Choroid plexus epithelial cell (primary cell): ENCODE measurements at regions not wholly inside any gene's neighbourhood (a gene's known extent, or its start where the extent isn't known, plus 50 kb on each side); places are given as distances from the start of the nearest gene placed in this dataset.

Experiments
- DNase-seq: peaks from one replicate; pipeline ENCODE4 v3.0.0-alpha.2; 2010; ENCODE audit warnings: low read depth
- H3K4me3 ChIP-seq: 2 replicates; pipeline ENCODE4 v1.5.1; 2011; ENCODE audit warnings: low read depth, mild to moderate bottlenecking, control low read depth, low read length, moderate library complexity
- TF ChIP-seq, protein P1 (sequence below): conservative IDR thresholded peaks from 2 replicates; pipeline ENCODE4 v1.5.1; 2011; ENCODE audit warnings: low read depth, mild to moderate bottlenecking, control low read depth, inconsistent platforms, low read length, moderate library complexity

- no peak for DNase-seq
- TF ChIP-seq, protein P1, sequence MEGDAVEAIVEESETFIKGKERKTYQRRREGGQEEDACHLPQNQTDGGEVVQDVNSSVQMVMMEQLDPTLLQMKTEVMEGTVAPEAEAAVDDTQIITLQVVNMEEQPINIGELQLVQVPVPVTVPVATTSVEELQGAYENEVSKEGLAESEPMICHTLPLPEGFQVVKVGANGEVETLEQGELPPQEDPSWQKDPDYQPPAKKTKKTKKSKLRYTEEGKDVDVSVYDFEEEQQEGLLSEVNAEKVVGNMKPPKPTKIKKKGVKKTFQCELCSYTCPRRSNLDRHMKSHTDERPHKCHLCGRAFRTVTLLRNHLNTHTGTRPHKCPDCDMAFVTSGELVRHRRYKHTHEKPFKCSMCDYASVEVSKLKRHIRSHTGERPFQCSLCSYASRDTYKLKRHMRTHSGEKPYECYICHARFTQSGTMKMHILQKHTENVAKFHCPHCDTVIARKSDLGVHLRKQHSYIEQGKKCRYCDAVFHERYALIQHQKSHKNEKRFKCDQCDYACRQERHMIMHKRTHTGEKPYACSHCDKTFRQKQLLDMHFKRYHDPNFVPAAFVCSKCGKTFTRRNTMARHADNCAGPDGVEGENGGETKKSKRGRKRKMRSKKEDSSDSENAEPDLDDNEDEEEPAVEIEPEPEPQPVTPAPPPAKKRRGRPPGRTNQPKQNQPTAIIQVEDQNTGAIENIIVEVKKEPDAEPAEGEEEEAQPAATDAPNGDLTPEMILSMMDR = no peak
- no peak overlapping the region for H3K4me3 ChIP-seq
Observed at GRCh38 chr7:20035279-20035875, 181.8 kb downstream of the MACC1 start.

DNA sequence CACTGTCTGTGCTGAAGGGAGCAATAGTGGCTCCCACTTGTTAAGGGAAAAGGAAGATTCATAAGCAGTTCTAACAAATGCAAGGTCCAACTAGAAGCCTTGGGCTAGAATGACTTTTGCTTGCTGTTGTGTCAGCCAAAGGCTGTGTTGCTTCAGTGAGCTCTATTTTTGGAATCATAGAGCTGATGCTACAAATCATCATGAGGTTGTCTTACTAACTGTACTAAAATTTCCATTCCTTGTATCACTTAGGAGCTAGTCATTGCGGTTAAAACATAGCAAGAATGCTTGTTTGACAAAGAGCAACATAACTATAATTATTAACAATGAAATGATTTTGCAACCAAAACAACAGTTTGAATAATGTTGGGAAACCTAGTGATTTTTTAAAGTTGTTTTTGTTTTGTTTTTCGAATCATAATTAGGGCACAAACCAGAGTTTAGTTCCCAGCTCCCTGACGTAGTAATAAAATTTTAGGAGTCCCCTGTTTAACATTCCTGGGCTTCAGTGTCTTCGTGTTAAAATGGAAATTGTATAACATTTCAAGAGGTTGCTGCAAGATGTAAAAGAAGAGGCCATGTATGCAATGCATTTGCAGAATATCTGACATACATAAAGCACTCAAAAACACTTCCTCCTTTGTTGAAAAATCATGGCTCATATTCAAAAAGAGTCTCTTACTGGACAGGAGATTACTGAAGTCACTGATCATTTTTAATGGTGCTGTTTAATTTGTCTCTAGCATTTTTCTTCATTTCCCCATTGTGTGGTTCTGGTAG, 183.4 kb downstream of the MACC1 start:
- TF ChIP-seq, protein P1 = no peak
- no peak overlapping the region for H3K4me3 ChIP-seq
- DNase-seq = peak; percentile 29

GRCh38 chr7:20032741-20033140, 184.4 kb downstream of the MACC1 start:
- TF ChIP-seq, protein P1 = no peak
- DNase-seq = no peak
- no peak overlapping the region for H3K4me3 ChIP-seq

GRCh38 chr7:20030915-20031362, 186.2 kb downstream of the MACC1 start:
- peak; percentile 9 for DNase-seq
- no peak overlapping the region for H3K4me3 ChIP-seq
- TF ChIP-seq, protein P1 = no peak

DNA sequence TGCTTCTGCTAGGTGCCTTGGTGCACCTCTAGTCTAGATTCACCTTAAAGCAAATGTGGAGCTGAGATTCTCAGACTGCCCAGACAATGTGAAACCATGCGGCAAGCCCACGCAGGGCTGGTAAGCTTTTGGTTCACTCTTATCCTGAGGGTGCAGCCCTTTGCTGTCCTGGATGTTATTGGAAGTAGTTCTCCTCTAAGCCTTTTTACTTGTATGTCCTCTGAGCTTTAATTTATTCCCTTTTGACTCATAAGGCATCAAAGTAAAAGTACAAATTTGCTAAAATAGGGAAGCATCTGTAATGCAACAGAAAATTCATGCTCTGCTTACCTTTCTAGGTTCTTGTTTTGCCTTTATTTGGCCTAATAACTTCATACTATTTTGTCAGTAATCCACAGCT, 186.8 kb downstream of the MACC1 start:
- no peak for DNase-seq
- TF ChIP-seq, protein P1 = no peak
- no peak overlapping the region for H3K4me3 ChIP-seq

- TF ChIP-seq, protein P1 = no peak
- H3K4me3 ChIP-seq = no peak overlapping the region
- DNase-seq = no peak
Observed at GRCh38 chr7:20026762-20027161, 190.4 kb downstream of the MACC1 start.
